Brain microvascular endothelial cell (primary cell): ENCODE measurements at regions not wholly inside any gene's neighbourhood (a gene's known extent, or its start where the extent isn't known, plus 50 kb on each side); places are given as distances from the start of the nearest gene placed in this dataset.

Source experiments
- DNase-seq: peaks from one replicate; pipeline ENCODE4 v3.0.0-alpha.2; 2020
- H3K27ac ChIP-seq: fragments of 250-450 bp; sonication (Bioruptor Pico); 2 replicates; pipeline ENCODE4 v1.5.1; 2020; ENCODE audit warnings: mild to moderate bottlenecking, moderate library complexity
- H3K27me3 ChIP-seq: fragments of 250-450 bp; sonication (Bioruptor Pico); replicated peaks from 2 replicates; pipeline ENCODE4 v1.5.1; 2020; ENCODE audit warnings: mild to moderate bottlenecking
- H3K36me3 ChIP-seq: fragments of 250-450 bp; sonication (Bioruptor Pico); replicated peaks from 2 replicates; pipeline ENCODE4 v1.5.1; 2020; ENCODE audit warnings: mild to moderate bottlenecking
- H3K4me3 ChIP-seq: 2 replicates; pipeline ENCODE4 v1.5.1; 2011; ENCODE audit warnings: low read depth, mild to moderate bottlenecking, control low read depth, low read length, moderate library complexity
- in situ Hi-C: cut with HindIII; loops from 2 replicates; pipeline ENCODE4 v1.10.0; 2017; ENCODE audit warnings: low sequenced_read_pairs, low pct_ligation_motif_present
- TF ChIP-seq, protein P1 (sequence below): IDR thresholded peaks from 2 replicates; pipeline ENCODE4 v1.5.1; 2011; ENCODE audit warnings: low read depth, mild to moderate bottlenecking, moderate library complexity, low read length, control low read depth, inconsistent platforms; ENCODE audit errors: missing control alignments

DNA sequence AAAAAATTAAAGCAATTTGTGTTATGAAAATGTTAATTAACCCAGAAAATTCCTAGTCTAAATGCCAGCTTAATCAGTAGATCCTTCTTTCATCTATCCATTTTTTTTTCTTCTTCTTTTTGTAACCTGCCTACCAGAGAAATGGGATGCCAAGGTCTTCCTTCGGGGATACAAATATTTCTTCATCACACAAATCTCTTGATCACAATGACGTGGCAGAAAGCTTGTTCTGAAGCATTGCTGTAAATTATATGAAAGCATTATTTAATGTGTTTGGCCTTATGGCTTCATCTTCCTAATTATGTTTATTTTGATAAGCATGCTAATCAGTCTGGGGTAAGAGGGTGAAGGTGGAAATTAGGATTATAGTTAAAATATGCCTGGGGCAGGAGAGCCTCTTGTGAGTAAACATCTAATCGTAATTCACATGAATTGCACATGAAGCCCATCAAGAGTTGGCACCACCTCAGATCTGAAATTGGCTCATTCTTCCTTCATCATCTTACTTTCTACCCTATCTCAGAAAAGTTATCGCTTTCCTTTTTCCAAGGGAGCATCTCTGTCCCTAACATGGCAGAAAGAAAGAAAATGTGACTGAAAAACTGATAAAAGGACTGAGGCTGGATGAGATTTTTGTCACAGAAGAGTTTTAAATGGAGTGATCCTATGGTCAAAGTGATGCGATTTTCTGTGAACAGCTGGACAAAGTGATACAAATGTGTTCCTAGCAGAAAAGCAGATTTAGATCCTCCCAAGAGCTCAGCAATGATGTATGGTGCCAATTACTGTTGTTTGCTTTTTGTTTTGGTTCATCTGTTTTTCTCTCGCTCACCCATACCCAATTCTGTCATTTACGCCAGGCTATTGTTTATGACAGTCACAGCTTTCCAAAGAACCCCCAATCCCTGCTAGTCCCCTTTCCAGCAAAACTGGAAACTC, 76.9 kb upstream of the PMAIP1 start:
- no peak for DNase-seq
- TF ChIP-seq, protein P1, sequence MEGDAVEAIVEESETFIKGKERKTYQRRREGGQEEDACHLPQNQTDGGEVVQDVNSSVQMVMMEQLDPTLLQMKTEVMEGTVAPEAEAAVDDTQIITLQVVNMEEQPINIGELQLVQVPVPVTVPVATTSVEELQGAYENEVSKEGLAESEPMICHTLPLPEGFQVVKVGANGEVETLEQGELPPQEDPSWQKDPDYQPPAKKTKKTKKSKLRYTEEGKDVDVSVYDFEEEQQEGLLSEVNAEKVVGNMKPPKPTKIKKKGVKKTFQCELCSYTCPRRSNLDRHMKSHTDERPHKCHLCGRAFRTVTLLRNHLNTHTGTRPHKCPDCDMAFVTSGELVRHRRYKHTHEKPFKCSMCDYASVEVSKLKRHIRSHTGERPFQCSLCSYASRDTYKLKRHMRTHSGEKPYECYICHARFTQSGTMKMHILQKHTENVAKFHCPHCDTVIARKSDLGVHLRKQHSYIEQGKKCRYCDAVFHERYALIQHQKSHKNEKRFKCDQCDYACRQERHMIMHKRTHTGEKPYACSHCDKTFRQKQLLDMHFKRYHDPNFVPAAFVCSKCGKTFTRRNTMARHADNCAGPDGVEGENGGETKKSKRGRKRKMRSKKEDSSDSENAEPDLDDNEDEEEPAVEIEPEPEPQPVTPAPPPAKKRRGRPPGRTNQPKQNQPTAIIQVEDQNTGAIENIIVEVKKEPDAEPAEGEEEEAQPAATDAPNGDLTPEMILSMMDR, result no peak
- Histone ChIP-seq H3K27me3 (no peaks in the 10 kb centered on the region), H3K36me3 (no peaks in the 10 kb centered on the region), H3K4me3 (no peak overlapping the region), H3K27ac (no peak overlapping the region)
- in situ Hi-C loops, result loop anchor here (25.0 kb wide), 1 partner anchor 186 kb away; no protein-coding TSS in a partner anchor

- no peak for DNase-seq
- H3K36me3 ChIP-seq, result no peaks in the 10 kb centered on the region
- no peak overlapping the region for H3K27ac ChIP-seq
- no peak overlapping the region for H3K4me3 ChIP-seq
- H3K27me3 ChIP-seq, result no peaks in the 10 kb centered on the region
- in situ Hi-C loops, result loop anchor here (25.0 kb wide), 1 partner anchor 185 kb away; no protein-coding TSS in a partner anchor
- TF ChIP-seq, protein P1, result no peak
Measured at GRCh38 chr18:59821983-59822382, 77.8 kb upstream of the PMAIP1 start.

- no peak overlapping the region for H3K27ac ChIP-seq
- no peak for DNase-seq
- H3K27me3 ChIP-seq, result no peaks in the 10 kb centered on the region
- no peak overlapping the region for H3K4me3 ChIP-seq
- in situ Hi-C loops, result loop anchor here (25.0 kb wide), 1 partner anchor 183 kb away; no protein-coding TSS in a partner anchor
- no peaks in the 10 kb centered on the region for H3K36me3 ChIP-seq
- TF ChIP-seq, protein P1, result no peak
Measured at GRCh38 chr18:59820663-59821062, 79.1 kb upstream of the PMAIP1 start.

DNA sequence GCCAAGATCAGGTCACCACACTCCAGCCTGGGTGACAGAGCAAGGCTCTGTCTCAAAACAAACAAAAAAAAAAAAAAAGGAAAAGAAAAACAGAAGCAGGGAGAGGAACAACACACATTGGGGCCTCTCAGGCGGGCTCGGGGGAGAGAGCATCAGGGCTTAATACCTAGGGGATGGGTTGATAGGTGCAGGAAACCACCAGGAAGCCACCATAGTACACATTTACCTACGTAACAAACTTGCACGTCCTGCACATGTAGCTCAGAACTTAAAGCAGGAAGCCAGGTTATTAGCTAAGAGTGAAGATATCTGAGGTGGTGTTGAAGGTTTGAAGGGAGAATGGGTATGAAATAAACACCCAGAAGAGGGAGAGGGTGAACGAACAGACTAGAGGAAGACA, 81.0 kb upstream of the PMAIP1 start:
- no peaks in the 10 kb centered on the region for H3K27me3 ChIP-seq
- in situ Hi-C loops, result loop anchor here (25.0 kb wide), 1 partner anchor 181 kb away; no protein-coding TSS in a partner anchor
- H3K36me3 ChIP-seq, result no peaks in the 10 kb centered on the region
- TF ChIP-seq, protein P1, result no peak
- no peak overlapping the region for H3K27ac ChIP-seq
- no peak for DNase-seq
- H3K4me3 ChIP-seq, result no peak overlapping the region

- Histone ChIP-seq H3K4me3 (no peak overlapping the region), H3K27ac (peak overlapping the region; percentile 72), H3K27me3 (no peaks in the 10 kb centered on the region), H3K36me3 (no peaks in the 10 kb centered on the region)
- DNase-seq, result peak; percentile 86
- in situ Hi-C loops, result loop anchor here (25.0 kb wide), 1 partner anchor 178 kb away; no protein-coding TSS in a partner anchor
- TF ChIP-seq, protein P1, result no peak
Measured at GRCh38 chr18:59814891-59815290, 84.9 kb upstream of the PMAIP1 start.
